ENCODE measurements at regions not wholly inside any gene's neighbourhood (a gene's known extent, or its start where the extent isn't known, plus 50 kb on each side); places are given as distances from the start of the nearest gene placed in this dataset.

DNA sequence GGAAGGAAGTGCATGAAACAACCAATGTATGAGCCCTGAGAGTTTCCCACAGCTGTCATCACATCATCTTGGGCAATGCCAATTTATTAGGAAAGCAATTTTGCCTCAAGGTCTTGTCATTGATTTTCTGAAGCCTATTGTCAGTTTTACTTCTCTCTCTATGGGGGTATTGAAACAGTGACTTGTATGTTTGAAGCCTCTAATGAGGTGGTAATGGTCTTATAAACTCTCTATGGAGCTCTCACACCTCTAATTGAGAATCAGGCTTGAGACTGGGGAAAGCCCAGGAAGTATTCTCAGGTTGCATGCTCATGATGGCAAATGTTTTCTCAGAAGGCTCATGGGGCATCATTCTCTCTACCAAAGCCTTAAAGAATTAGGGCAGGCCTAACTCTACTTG lies 308.2 kb upstream of the EMCN start:
- Histone ChIP-seq H3K36me3 (replicated peaks in 1 of 2; ENCODE audit: control insufficient read depth in 2 of 2, insufficient read depth in 2 of 2, low read length in 2 of 2) (no peaks in the 10 kb centered on the region), H2BK15ac (ENCODE audit: low read length) (no peak overlapping the region), H2BK5ac (ENCODE audit: low read length) (no peak overlapping the region), H3K18ac (ENCODE audit: low read length) (no peak overlapping the region), H3K4ac (ENCODE audit: low read length) (no peak overlapping the region), H3K14ac (ENCODE audit: low read length) (no peak overlapping the region), H2BK120ac (ENCODE audit: low read depth, low read length) (no peak overlapping the region), H3K9me3 (replicated peaks in 1 of 2; ENCODE audit: control insufficient read depth in 2 of 2, insufficient read depth in 1 of 2, low read depth in 1 of 2, low read length in 2 of 2) (peaks cover 0 to 1% of the 10 kb centered on the region in 2 donors), H4K8ac (ENCODE audit: low read depth, low read length) (no peak overlapping the region), H3K27ac (replicated peaks; ENCODE audit: low read length) (no peak overlapping the region), H4K91ac (ENCODE audit: low read depth, low read length, poor library complexity) (no peak overlapping the region), H2AK5ac (ENCODE audit: low read depth, low read length) (no peak overlapping the region), H3K4me1 (ENCODE audit: control insufficient read depth in 2 of 2, insufficient read depth in 1 of 2, low read depth in 1 of 2, low read length in 2 of 2) (no peaks in the 10 kb centered on the region), H3K4me3 (ENCODE audit: low read length in 2 of 2) (no peak overlapping the region), H3K79me1 (ENCODE audit: low read depth, low read length) (no peaks in the 10 kb centered on the region), H3K9ac (ENCODE audit: low read depth, low read length, poor library complexity) (no peak overlapping the region), H2BK12ac (ENCODE audit: low read length) (no peak overlapping the region), H3K27me3 (ENCODE audit: control insufficient read depth in 3 of 3, insufficient read depth in 3 of 3, low read depth in 1 of 3, low read length in 3 of 3) (no peaks in the 10 kb centered on the region), H2AFZ (ENCODE audit: low read length) (no peak overlapping the region), H3K4me2 (ENCODE audit: insufficient read depth, low read length, poor library complexity, severe bottlenecking) (no peak overlapping the region), H3K23ac (ENCODE audit: low read depth, low read length, poor library complexity) (no peak overlapping the region)
- DNase-seq (ENCODE audit: low spot score), result no peak

DNA sequence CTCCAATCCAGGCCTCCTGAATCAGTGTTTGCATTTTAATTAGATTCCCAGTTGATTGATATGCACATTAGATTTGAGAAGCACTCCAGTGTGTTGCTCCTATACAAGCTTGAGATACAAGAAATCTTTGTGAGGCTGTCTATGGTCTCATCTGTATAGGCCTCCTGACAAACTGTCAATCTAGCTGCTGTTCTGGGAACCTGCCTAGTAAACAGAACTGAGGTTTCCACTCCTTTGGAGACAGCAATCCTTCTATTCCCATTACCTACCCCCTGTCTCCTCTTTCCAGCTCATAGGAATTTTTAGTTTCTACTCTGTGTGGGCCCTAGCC lies 306.1 kb upstream of the EMCN start:
- Histone ChIP-seq H2BK120ac (ENCODE audit: low read depth, low read length) (no peak overlapping the region), H3K4me2 (ENCODE audit: insufficient read depth, low read length, poor library complexity, severe bottlenecking) (no peak overlapping the region), H4K8ac (ENCODE audit: low read depth, low read length) (no peak overlapping the region), H2BK5ac (ENCODE audit: low read length) (no peak overlapping the region), H3K4me3 (ENCODE audit: low read length in 2 of 2) (no peak overlapping the region), H2AFZ (ENCODE audit: low read length) (no peak overlapping the region), H3K9ac (ENCODE audit: low read depth, low read length, poor library complexity) (no peak overlapping the region), H3K27me3 (ENCODE audit: control insufficient read depth in 3 of 3, insufficient read depth in 3 of 3, low read depth in 1 of 3, low read length in 3 of 3) (no peaks in the 10 kb centered on the region), H3K4ac (ENCODE audit: low read length) (no peak overlapping the region), H2BK12ac (ENCODE audit: low read length) (no peak overlapping the region), H3K4me1 (ENCODE audit: control insufficient read depth in 2 of 2, insufficient read depth in 1 of 2, low read depth in 1 of 2, low read length in 2 of 2) (no peaks in the 10 kb centered on the region), H3K79me1 (ENCODE audit: low read depth, low read length) (no peaks in the 10 kb centered on the region), H2AK5ac (ENCODE audit: low read depth, low read length) (no peak overlapping the region), H2BK15ac (ENCODE audit: low read length) (no peak overlapping the region), H4K91ac (ENCODE audit: low read depth, low read length, poor library complexity) (no peak overlapping the region), H3K18ac (ENCODE audit: low read length) (no peak overlapping the region), H3K36me3 (replicated peaks in 1 of 2; ENCODE audit: control insufficient read depth in 2 of 2, insufficient read depth in 2 of 2, low read length in 2 of 2) (no peaks in the 10 kb centered on the region), H3K9me3 (replicated peaks in 1 of 2; ENCODE audit: control insufficient read depth in 2 of 2, insufficient read depth in 1 of 2, low read depth in 1 of 2, low read length in 2 of 2) (no peaks in the 10 kb centered on the region), H3K14ac (ENCODE audit: low read length) (no peak overlapping the region), H3K23ac (ENCODE audit: low read depth, low read length, poor library complexity) (no peak overlapping the region), H3K27ac (replicated peaks; ENCODE audit: low read length) (no peak overlapping the region)
- DNase-seq (ENCODE audit: low spot score), result no peak

DNA sequence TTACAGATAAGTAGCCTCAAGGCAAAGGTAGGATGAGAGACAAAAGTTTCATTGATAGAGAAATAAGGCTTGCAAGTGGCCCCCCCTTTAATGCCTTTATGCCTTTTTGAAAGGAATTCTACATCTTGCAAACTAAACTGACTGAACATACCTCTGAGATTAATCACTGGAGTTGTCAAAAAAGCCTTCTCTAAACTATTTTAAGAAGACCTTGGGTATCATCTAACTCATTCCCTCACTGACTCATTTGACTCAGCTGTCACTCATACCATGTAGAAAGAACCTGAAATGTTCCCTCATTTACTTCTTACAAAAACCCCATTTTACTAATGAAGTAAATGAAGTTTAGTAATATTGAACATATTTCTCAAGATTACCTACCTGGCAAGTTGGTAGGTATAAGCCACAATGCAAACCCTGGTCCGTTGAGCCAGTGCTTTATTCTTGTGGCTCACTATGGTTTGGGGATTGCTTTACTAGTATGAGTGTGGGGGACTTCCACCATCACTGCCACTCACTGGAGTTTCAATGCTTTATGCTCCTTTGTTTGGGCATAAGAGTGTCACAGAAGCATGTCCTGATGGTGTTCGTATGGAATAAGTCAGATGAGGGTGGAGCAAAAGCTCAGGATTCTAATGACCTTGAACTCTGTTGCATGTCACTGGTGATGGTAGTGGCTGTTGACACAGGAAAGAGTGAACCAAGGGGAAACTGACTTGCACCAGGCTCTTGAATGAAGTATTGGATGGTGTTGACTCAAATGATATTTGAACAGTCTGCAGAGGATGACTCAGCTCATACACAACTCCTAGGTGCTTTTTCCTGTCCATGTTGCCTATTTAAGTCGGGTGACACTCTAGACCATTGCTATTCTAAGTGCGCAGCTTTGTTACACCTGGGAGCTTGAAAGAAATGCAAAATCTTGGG lies 305.5 kb upstream of the EMCN start:
- H3K18ac ChIP-seq (ENCODE audit: low read length), result no peak overlapping the region
- H3K4me1 ChIP-seq (ENCODE audit: control insufficient read depth in 2 of 2, insufficient read depth in 1 of 2, low read depth in 1 of 2, low read length in 2 of 2), result no peaks in the 10 kb centered on the region
- no CpG with 5 or more reads among the region's 4 CpGs for WGBS, 2 donors (ENCODE audit: extremely low coverage in 2 of 2, insufficient read length in 2 of 2, insufficient replicate concordance in 1 of 2)
- H2BK120ac ChIP-seq (ENCODE audit: low read depth, low read length), result no peak overlapping the region
- H4K8ac ChIP-seq (ENCODE audit: low read depth, low read length), result no peak overlapping the region
- H3K9ac ChIP-seq (ENCODE audit: low read depth, low read length, poor library complexity), result no peak overlapping the region
- no peak overlapping the region for H4K91ac ChIP-seq (ENCODE audit: low read depth, low read length, poor library complexity)
- H3K4me3 ChIP-seq (ENCODE audit: low read length in 2 of 2), result no peak overlapping the region
- H2BK15ac ChIP-seq (ENCODE audit: low read length), result no peak overlapping the region
- no peak overlapping the region for H2AK5ac ChIP-seq (ENCODE audit: low read depth, low read length)
- no peak overlapping the region for H3K4ac ChIP-seq (ENCODE audit: low read length)
- H3K4me2 ChIP-seq (ENCODE audit: insufficient read depth, low read length, poor library complexity, severe bottlenecking), result no peak overlapping the region
- no peaks in the 10 kb centered on the region for H3K79me1 ChIP-seq (ENCODE audit: low read depth, low read length)
- H2BK5ac ChIP-seq (ENCODE audit: low read length), result no peak overlapping the region
- H2AFZ ChIP-seq (ENCODE audit: low read length), result no peak overlapping the region
- H3K27ac ChIP-seq (replicated peaks; ENCODE audit: low read length), result no peak overlapping the region
- H3K27me3 ChIP-seq (ENCODE audit: control insufficient read depth in 3 of 3, insufficient read depth in 3 of 3, low read depth in 1 of 3, low read length in 3 of 3), result no peaks in the 10 kb centered on the region
- no peak overlapping the region for H2BK12ac ChIP-seq (ENCODE audit: low read length)
- no peaks in the 10 kb centered on the region for H3K36me3 ChIP-seq (replicated peaks in 1 of 2; ENCODE audit: control insufficient read depth in 2 of 2, insufficient read depth in 2 of 2, low read length in 2 of 2)
- no peaks in the 10 kb centered on the region for H3K9me3 ChIP-seq (replicated peaks in 1 of 2; ENCODE audit: control insufficient read depth in 2 of 2, insufficient read depth in 1 of 2, low read depth in 1 of 2, low read length in 2 of 2)
- no peak overlapping the region for H3K14ac ChIP-seq (ENCODE audit: low read length)
- no peak overlapping the region for H3K23ac ChIP-seq (ENCODE audit: low read depth, low read length, poor library complexity)
- DNase-seq (ENCODE audit: low spot score), result no peak

DNA sequence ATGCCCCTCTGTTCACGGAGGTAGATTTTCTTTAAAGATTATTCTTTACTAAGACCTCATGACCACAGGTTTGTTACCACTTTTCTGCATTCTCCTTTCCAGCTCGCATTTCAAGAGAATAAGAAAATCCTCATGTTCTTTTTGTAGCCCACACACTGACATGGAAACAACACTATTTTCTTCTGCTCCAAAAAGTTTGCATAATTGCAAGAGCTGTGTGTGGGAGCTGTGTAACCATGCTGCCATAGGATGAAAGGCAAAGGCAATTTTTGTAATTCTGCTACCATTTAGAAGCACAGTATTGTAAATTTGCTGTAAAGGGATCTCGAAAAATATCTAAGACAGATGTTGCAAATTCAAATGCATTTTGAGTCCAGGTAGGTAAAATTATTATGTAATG lies 302.4 kb upstream of the EMCN start:
- no peak for DNase-seq (ENCODE audit: low spot score)
- WGBS, 2 donors (ENCODE audit: extremely low coverage in 2 of 2, insufficient read length in 2 of 2, insufficient replicate concordance in 1 of 2), result no CpG with 5 or more reads among the region's 3 CpGs

More for the DNA sequence above, 302.4 kb upstream of the EMCN start:
- no peak overlapping the region for H2AK5ac ChIP-seq (ENCODE audit: low read depth, low read length)
- H4K91ac ChIP-seq (ENCODE audit: low read depth, low read length, poor library complexity), result no peak overlapping the region
- H3K79me1 ChIP-seq (ENCODE audit: low read depth, low read length), result no peaks in the 10 kb centered on the region
- H2BK12ac ChIP-seq (ENCODE audit: low read length), result no peak overlapping the region
- no peaks in the 10 kb centered on the region for H3K9me3 ChIP-seq (replicated peaks in 1 of 2; ENCODE audit: control insufficient read depth in 2 of 2, insufficient read depth in 1 of 2, low read depth in 1 of 2, low read length in 2 of 2)
- no peaks in the 10 kb centered on the region for H3K4me1 ChIP-seq (ENCODE audit: control insufficient read depth in 2 of 2, insufficient read depth in 1 of 2, low read depth in 1 of 2, low read length in 2 of 2)
- H4K8ac ChIP-seq (ENCODE audit: low read depth, low read length), result no peak overlapping the region
- no peak overlapping the region for H2AFZ ChIP-seq (ENCODE audit: low read length)
- H3K27ac ChIP-seq (replicated peaks; ENCODE audit: low read length), result no peak overlapping the region
- no peak overlapping the region for H3K4ac ChIP-seq (ENCODE audit: low read length)
- H3K9ac ChIP-seq (ENCODE audit: low read depth, low read length, poor library complexity), result no peak overlapping the region
- no peaks in the 10 kb centered on the region for H3K27me3 ChIP-seq (ENCODE audit: control insufficient read depth in 3 of 3, insufficient read depth in 3 of 3, low read depth in 1 of 3, low read length in 3 of 3)
- no peak overlapping the region for H2BK15ac ChIP-seq (ENCODE audit: low read length)
- no peak overlapping the region for H3K4me3 ChIP-seq (ENCODE audit: low read length in 2 of 2)
- H3K14ac ChIP-seq (ENCODE audit: low read length), result no peak overlapping the region
- no peak overlapping the region for H3K23ac ChIP-seq (ENCODE audit: low read depth, low read length, poor library complexity)
- no peak overlapping the region for H3K18ac ChIP-seq (ENCODE audit: low read length)
- H3K36me3 ChIP-seq (replicated peaks in 1 of 2; ENCODE audit: control insufficient read depth in 2 of 2, insufficient read depth in 2 of 2, low read length in 2 of 2), result no peaks in the 10 kb centered on the region
- H3K4me2 ChIP-seq (ENCODE audit: insufficient read depth, low read length, poor library complexity, severe bottlenecking), result no peak overlapping the region
- no peak overlapping the region for H2BK120ac ChIP-seq (ENCODE audit: low read depth, low read length)
- H2BK5ac ChIP-seq (ENCODE audit: low read length), result no peak overlapping the region
